GM12875 (cell line): ENCODE measurements at regions not wholly inside any gene's neighbourhood (a gene's known extent, or its start where the extent isn't known, plus 50 kb on each side); places are given as distances from the start of the nearest gene placed in this dataset.

Experiments used
- H3K4me3 ChIP-seq: one replicate; pipeline ENCODE4 v1.5.1; 2011; ENCODE audit warnings: low read depth, low read length, control low read depth
- TF ChIP-seq, protein P1 (sequence below): IDR thresholded peaks from 2 replicates; pipeline ENCODE4 v1.5.1; 2011; ENCODE audit warnings: low read depth, mild to moderate bottlenecking, control low read depth, inconsistent platforms, low read length, moderate library complexity, borderline replicate concordance; ENCODE audit not compliant: insufficient read depth

DNA sequence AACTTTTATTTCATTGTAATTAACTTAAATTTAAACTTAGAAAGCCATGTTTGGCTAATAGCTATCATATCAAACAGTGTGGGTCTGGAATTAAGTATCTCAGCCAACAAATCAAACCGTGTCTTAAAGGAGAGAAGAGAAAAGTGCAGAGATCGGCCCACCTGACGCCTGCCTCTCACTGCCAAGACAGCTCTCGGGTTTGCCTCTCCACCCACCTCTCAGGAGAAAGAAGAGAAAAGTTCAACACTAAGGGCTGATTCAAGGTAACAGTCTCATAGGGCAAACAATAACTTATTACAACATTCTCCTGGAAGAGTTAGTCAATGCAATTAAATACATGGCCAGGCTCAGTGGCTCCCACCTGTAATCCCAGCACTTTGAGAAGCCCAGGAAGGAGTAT is 64.8 kb upstream of the PRR20G start:
- TF ChIP-seq, protein P1, sequence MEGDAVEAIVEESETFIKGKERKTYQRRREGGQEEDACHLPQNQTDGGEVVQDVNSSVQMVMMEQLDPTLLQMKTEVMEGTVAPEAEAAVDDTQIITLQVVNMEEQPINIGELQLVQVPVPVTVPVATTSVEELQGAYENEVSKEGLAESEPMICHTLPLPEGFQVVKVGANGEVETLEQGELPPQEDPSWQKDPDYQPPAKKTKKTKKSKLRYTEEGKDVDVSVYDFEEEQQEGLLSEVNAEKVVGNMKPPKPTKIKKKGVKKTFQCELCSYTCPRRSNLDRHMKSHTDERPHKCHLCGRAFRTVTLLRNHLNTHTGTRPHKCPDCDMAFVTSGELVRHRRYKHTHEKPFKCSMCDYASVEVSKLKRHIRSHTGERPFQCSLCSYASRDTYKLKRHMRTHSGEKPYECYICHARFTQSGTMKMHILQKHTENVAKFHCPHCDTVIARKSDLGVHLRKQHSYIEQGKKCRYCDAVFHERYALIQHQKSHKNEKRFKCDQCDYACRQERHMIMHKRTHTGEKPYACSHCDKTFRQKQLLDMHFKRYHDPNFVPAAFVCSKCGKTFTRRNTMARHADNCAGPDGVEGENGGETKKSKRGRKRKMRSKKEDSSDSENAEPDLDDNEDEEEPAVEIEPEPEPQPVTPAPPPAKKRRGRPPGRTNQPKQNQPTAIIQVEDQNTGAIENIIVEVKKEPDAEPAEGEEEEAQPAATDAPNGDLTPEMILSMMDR, result no peak
- H3K4me3 ChIP-seq, result no peak overlapping the region

DNA sequence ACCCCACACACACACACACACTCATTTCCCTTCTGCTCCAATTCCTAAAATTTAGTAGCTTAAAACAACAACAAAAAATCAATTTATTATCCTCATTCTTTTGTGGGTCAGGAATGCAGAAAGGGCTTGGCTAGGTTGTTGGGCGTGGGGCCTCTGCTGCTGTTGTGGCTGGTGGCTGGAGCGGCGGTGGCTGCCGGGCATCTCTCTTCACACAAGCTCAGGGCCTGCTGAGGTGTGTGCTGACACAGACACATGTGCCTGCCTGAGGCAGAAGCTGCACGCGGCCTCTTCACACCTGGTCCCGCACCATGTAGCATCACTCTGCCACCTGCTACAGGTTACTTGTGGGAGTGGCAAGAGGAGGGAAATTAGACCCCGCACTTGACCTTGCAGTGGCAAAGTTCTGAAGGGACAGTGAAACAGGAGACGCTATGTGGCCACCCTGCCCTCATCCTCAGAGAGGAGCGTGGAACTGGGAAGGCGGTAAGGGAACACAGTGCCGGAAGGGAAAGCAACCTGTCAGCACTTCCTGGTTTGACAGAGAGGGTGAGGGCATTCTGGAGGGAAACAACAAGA is 64.0 kb upstream of the PRR20G start:
- no peak overlapping the region for H3K4me3 ChIP-seq
- TF ChIP-seq, protein P1, result no peak

DNA sequence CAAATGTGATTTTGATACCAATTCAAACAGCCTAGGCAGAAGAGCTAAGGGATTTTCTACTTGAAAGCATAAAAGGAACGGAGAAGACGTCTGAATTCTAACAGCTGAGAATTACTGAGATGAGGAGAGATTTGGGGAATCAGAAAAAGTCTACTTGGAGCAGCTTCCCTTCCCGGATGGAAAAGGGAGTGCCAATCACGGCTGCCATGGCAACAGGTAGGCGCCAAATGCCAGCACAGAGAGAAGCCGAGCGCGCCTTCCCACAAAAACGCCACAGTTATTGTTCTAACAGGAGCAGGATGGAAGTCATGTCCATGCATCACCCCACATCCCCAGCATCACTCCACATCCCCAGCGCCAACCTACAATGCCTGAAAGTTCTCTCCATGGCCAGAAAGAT is 63.5 kb upstream of the PRR20G start:
- H3K4me3 ChIP-seq, result no peak overlapping the region
- TF ChIP-seq, protein P1, result no peak

DNA sequence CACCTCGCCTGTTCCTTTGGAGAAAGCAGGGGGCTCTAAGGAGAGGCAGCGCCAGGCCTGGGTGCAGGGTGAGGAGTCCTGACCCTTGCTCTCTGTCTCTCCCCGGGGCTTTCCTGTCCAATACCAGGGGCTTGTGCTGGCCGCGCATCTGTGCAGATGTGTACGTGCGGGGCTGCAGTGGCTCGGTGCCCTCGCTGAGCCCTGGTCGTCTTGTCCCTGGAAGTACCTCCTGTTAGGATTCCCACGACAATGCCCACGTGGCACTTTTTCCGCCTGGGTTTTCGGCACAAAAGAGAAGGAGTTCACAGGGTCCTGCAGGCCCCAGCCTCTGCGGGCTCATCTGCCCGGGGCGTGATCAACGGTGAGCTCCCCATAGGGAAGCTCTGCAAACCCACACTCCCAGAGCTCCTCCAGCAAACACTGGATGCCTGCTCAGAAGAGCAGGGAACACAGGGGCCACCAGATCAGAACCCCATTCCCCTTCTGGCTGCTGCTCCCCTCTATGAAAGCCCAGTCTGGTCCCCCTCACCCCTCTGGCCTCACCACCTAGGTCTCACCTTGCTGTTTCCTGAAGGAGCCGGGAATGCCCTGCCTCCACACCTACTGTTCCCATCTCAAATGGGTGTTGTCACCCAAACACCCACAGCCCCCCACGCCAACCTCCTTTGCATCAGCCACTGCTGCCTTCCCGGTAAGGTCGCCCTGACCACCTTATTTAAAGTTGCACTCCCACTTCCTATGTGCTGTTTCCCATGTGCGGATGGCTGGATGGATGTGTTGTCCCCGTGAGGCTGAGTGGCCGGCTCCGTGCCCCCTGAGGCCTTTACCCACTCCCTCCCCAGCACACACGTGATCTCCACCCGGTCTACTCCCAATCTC is 62.6 kb upstream of the PRR20G start:
- TF ChIP-seq, protein P1, result no peak
- no peak overlapping the region for H3K4me3 ChIP-seq

DNA sequence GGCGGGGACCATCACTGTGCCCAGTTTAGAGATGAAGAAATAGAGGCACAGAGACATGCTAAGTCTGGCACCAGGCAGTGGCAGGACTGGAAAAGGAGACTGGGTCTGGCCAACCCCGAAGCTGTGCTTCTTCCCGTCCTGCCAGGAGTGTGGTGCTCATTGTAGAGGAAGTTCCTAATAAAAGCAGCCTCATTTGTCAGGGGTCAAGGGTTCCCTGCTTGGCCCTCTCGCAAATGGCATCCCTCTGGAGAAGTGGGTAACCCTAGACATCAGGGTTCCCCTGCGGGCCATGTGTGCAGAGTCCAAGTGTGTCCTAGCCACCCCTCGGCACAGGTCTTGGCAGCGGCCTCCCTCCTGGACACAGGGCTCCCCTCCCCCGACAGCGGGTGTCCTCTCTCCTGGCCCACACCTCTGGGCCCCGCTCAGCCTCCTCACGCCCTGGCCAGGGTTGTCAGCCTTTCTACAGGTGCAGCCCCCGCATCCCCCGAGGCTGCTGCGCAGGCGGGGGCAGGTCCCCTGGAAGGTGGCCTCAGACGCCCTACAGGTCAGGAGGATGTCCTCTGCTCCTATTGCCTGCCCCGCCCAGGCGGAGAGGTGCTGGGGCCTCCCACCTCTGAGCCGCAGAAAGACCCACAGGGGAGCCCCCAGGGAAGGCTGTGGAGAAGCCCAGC is 61.8 kb upstream of the PRR20G start:
- TF ChIP-seq, protein P1, result no peak

DNA sequence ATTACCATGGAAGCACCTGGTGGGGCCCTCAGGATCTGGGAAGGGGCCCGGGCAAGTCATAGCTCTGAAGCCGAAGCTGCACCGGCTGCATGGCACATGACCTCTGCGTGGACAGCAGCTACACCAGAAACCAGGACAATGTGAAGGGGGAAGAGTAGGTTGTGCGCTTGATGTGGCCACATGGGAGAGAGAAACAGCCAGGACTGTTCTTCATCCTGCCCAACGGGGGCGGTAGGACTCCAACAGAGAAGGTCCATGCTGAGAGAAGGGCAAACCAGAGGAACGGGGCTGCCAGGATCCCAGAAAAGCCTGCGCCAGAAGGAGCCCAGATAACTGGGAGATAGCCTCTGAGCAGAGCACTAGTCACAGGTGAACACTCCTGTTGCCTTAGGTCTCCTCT is 54.9 kb upstream of the PRR20G start:
- no peak overlapping the region for H3K4me3 ChIP-seq
- TF ChIP-seq, protein P1, result no peak

More for the DNA sequence above, 61.8 kb upstream of the PRR20G start:
- H3K4me3 ChIP-seq, result no peak overlapping the region
